ENCODE measurements at regions not wholly inside any gene's neighbourhood (a gene's known extent, or its start where the extent isn't known, plus 50 kb on each side); places are given as distances from the start of the nearest gene placed in this dataset.
"Not testable (repeated sequence)": the region's sequence is repeated elsewhere in the genome, so short reads cannot be mapped to it uniquely, and the experiment has no call there.

DNA sequence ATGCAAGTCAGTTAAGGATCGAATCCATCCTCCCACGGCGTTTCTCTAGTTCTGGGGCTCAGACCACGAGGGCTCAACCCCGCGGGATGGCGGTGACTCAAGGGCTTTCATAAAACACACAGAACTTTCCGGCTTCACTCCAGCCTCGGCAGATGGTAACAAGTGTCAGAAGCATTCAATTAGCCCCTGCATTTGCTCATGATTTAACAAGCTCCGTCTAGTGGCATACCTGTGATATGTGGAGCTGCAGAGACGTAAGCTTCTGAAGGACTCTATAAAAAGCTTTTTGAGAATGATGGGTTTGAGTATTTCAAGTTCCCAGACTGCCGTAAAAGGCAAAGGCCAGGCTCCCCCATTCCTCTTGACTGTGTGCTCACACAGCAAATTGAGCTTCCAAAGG is 91.3 kb upstream of the SEC14L1 start:
- no peak overlapping the region for H3K4me3 ChIP-seq (replicated peaks; ENCODE audit: low read depth, low read length)
- TF ChIP-seq, protein P1, sequence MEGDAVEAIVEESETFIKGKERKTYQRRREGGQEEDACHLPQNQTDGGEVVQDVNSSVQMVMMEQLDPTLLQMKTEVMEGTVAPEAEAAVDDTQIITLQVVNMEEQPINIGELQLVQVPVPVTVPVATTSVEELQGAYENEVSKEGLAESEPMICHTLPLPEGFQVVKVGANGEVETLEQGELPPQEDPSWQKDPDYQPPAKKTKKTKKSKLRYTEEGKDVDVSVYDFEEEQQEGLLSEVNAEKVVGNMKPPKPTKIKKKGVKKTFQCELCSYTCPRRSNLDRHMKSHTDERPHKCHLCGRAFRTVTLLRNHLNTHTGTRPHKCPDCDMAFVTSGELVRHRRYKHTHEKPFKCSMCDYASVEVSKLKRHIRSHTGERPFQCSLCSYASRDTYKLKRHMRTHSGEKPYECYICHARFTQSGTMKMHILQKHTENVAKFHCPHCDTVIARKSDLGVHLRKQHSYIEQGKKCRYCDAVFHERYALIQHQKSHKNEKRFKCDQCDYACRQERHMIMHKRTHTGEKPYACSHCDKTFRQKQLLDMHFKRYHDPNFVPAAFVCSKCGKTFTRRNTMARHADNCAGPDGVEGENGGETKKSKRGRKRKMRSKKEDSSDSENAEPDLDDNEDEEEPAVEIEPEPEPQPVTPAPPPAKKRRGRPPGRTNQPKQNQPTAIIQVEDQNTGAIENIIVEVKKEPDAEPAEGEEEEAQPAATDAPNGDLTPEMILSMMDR (IDR thresholded peaks at IDR 0.05; ENCODE audit: low read length, missing control alignments), result no peak
- no peak for DNase-seq (ENCODE audit: low read depth)

DNA sequence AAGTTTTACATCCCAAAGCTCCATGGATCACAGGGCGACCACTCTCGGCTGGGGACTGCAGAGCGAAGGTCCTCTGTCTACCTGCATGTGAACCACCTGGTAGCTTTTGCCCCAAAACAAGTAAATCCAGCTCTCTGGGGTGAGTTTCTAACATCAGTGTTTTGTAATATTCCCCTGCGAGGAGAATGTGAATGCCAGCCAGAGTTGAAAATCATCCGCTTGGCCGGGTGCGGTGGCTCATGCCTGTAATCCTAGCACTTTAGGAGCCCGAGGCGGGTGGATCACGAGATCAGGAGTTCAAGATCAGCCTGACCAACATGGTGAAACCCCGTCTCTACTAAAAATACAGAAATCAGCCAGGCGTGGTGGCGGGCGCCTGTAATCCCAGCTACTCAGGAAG is 89.9 kb upstream of the SEC14L1 start:
- not testable (repeated sequence) for DNase-seq (ENCODE audit: low read depth); H3K4me3 ChIP-seq (replicated peaks; ENCODE audit: low read depth, low read length)

DNA sequence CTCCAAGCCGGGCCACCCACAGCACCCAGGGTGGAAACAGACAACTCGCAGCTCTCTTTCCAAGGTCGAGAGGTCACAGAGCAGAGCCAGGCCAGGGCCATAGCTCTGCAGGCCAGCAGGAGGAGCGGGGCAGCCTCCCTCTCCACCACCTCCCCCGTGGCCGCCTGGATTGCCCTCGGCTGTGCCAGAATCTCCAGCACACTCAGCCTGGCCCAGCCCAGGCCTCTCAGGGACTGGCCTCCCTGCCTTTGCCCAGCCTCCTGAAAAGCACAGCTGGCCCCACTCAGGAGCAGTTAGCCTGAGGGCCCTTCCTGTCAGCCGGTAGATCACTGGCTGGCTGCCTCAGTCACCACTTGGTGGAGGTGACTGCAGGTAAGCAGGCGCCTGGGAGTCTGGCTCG is 85.8 kb upstream of the SEC14L1 start:
- H3K4me3 ChIP-seq (replicated peaks; ENCODE audit: low read depth, low read length), result no peak overlapping the region
- DNase-seq (ENCODE audit: low read depth), result no peak
- TF ChIP-seq, protein P1 (IDR thresholded peaks at IDR 0.05; ENCODE audit: low read length, missing control alignments), result no peak

DNA sequence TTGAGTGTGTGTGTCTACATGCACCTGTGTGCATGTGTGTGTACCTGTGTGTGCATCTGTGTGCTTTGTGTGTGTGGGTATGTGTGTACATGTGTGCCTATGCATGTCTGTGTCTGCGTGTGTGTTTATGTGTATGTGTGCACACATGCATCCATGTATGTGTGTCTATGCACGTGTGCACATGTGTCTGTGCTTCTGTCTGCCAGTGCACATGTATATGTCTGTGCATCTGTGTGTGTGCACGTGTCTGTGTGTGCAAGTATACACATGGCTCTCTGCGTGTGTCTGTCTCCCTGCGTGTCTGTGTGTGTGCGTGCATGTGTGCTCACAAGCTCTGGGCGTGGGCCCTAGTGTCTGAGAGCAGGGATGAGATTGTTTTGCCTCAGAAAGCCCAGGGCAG is 85.3 kb upstream of the SEC14L1 start:
- H3K4me3 ChIP-seq (replicated peaks; ENCODE audit: low read depth, low read length), result no peak overlapping the region
- TF ChIP-seq, protein P1 (IDR thresholded peaks at IDR 0.05; ENCODE audit: low read length, missing control alignments), result no peak
- DNase-seq (ENCODE audit: low read depth), result no peak

DNA sequence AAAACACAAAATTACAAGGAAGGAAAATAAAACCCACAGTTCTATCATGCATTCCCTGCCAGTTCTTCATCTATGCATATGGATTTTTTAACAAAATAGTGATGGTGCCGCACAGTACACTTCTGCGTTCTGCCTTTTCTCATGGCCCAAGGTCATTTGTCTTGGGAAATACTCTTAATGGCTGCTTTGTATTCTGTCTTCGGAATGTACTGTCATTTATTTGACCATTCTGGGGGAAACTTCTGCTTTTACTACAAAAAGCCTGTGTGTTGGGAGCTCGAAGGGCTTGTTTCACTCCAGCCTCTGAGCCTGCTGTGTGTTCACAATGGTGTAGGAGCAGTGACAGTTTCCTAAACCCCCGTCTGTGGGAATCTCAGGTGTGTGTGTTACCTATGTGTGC is 82.8 kb upstream of the SEC14L1 start:
- TF ChIP-seq, protein P1 (IDR thresholded peaks at IDR 0.05; ENCODE audit: low read length, missing control alignments), result no peak
- H3K4me3 ChIP-seq (replicated peaks; ENCODE audit: low read depth, low read length), result no peak overlapping the region
- DNase-seq (ENCODE audit: low read depth), result no peak

DNA sequence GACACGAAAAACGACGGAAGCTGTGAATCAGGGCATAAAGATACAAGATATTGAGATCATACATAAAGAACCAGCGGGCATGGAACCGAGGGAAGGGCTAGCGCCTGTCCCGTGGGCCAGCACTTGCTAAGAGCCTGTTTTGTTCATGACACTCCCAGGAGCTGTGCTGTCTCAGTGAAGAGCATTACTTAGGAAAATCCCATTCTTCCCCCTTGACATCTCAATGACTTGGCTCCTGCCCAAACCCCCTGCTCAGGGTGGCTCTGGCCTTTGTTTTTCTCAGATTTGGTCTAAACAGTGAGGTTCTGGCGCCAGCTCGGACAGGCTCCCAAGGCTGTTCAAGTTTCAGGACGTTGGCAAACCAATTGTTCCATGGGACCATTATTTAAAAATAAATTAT is 79.1 kb upstream of the SEC14L1 start:
- DNase-seq (ENCODE audit: low read depth), result peak; percentile 6
- TF ChIP-seq, protein P1 (IDR thresholded peaks at IDR 0.05; ENCODE audit: low read length, missing control alignments), result no peak
- H3K4me3 ChIP-seq (replicated peaks; ENCODE audit: low read depth, low read length), result no peak overlapping the region

DNA sequence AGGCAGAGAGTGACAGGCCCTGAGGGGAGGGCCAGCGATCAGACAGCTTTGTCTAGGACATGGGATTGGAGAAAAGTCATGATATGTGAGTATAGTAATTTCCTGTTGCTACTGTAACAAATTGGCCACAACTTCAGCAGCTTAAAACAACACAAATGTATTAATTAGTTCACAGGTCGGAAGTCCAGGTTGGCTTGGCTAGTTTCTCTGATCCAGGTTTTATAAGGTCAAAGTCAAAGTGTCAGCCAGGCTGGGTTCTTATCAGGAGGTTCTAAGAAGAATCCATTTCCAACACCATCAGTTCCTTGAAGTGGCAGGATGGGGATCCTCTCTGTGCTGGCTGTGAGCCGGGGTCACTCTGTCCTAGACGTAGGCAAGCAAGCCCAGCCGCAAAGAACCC is 76.2 kb upstream of the SEC14L1 start:
- no peak overlapping the region for H3K4me3 ChIP-seq (replicated peaks; ENCODE audit: low read depth, low read length)
- no peak for DNase-seq (ENCODE audit: low read depth)
- TF ChIP-seq, protein P1 (IDR thresholded peaks at IDR 0.05; ENCODE audit: low read length, missing control alignments), result no peak

DNA sequence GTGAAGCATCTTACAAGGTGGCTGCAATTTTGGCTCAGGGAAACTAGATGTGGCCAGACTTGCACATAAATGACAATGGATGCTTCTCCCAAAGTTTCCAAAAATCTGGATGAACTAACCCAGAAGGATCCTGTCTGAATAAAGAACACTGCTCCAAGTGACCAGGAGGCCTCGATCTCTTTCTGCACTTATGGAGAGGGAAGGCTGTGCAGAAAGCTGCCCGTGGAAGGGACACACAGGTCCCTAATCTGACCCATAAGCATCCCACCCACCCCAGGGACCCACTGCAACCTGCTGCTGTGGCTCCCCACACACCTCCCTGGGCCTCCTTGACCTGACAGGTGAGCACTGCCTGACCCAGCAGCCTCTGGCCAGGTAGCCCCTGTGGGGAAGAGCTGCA is 74.6 kb upstream of the SEC14L1 start:
- TF ChIP-seq, protein P1 (IDR thresholded peaks at IDR 0.05; ENCODE audit: low read length, missing control alignments), result no peak
- no peak overlapping the region for H3K4me3 ChIP-seq (replicated peaks; ENCODE audit: low read depth, low read length)
- no peak for DNase-seq (ENCODE audit: low read depth)
